Stimulated activated CD8-positive, alpha-beta memory T cell treated with anti-CD3 and anti-CD28 coated beads, Interleukin-7, amount 100 ng/mL, for 48 hours (primary cell): ENCODE measurements at regions not wholly inside any gene's neighbourhood (a gene's known extent, or its start where the extent isn't known, plus 50 kb on each side); places are given as distances from the start of the nearest gene placed in this dataset.
"Not testable (repeated sequence)": the region's sequence is repeated elsewhere in the genome, so short reads cannot be mapped to it uniquely, and the experiment has no call there.

Source experiments
- DNase-seq, 2 donors: peaks; one replicate each; pipeline ENCODE4 v3.0.0-alpha.2; 2020; ENCODE audit warnings: low read depth in 1 of 2; ENCODE audit errors: extremely low read depth in 1 of 2

- not testable (repeated sequence) for DNase-seq
Observed at GRCh38 chr6:44017307-44017706, 109.9 kb downstream of the MRPL14 start.

- DNase-seq = no peak
Observed at GRCh38 chr6:44016131-44016870, 111.0 kb downstream of the MRPL14 start.

- no peak for DNase-seq
Observed at GRCh38 chr6:44012078-44012493, 115.2 kb downstream of the MRPL14 start.

- DNase-seq = no peak
Observed at GRCh38 chr6:44011350-44011920, 115.8 kb downstream of the MRPL14 start.

- DNase-seq = no peak
Observed at GRCh38 chr6:44010411-44011349, 116.6 kb downstream of the MRPL14 start.

- no peak for DNase-seq
Observed at GRCh38 chr6:44009425-44010321, 117.6 kb downstream of the MRPL14 start.

- no peak for DNase-seq
Observed at GRCh38 chr6:44008821-44009370, 118.4 kb downstream of the MRPL14 start.

GRCh38 chr6:44007818-44008621, 119.2 kb downstream of the MRPL14 start:
- no peak for DNase-seq

- no peak for DNase-seq
Observed at GRCh38 chr6:44006872-44007303, 120.4 kb downstream of the MRPL14 start.

- no peak for DNase-seq
Observed at GRCh38 chr6:44006123-44006871, 121.0 kb downstream of the MRPL14 start.

GRCh38 chr6:44005507-44005903, 121.7 kb downstream of the MRPL14 start:
- DNase-seq = no peak

- no peak for DNase-seq
Observed at GRCh38 chr6:44004625-44005506, 122.4 kb downstream of the MRPL14 start.

- DNase-seq = no peak
Observed at GRCh38 chr6:44004136-44004535, 123.1 kb downstream of the MRPL14 start.

GRCh38 chr6:44003345-44004061, 123.7 kb downstream of the MRPL14 start:
- no peak for DNase-seq

GRCh38 chr6:44002593-44003344, 124.5 kb downstream of the MRPL14 start:
- peak; percentile 50 to 53 for DNase-seq

- no peak for DNase-seq
Observed at GRCh38 chr6:44002067-44002592, 125.1 kb downstream of the MRPL14 start.
